ENCODE measurements at regions not wholly inside any gene's neighbourhood (a gene's known extent, or its start where the extent isn't known, plus 50 kb on each side); places are given as distances from the start of the nearest gene placed in this dataset.

DNA sequence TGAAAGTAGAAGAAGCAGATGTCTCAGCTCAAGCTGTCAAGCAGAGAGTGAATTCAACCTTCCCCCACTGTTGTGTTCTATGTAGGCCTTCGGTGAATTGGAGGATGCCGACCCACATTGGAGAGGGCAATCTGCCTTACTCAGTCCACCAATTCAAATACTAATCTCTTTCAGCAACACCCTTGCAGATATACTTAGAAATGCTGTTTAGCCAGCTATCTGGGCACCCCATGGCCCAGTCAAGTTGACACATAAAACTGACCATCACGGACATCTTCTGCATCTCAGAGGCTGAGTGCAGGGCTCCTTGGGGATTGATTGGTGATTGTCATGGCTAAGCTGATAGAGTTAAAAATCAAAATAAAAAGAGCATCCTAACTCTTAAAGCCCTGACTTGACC is 58.3 kb downstream of the IRX3 start:
- TF ChIP-seq POLR2AphosphoS5 (IDR thresholded peaks at IDR 0.05; ENCODE audit: insufficient read depth in 1 of 2, low read depth in 1 of 2) = no peak
- TF ChIP-seq POLR2A (IDR thresholded peaks at IDR 0.05) = no peak
